Epithelial cell of proximal tubule (primary cell): ENCODE measurements at regions not wholly inside any gene's neighbourhood (a gene's known extent, or its start where the extent isn't known, plus 50 kb on each side); places are given as distances from the start of the nearest gene placed in this dataset.

Experiments
- DNase-seq: peaks from one replicate; pipeline ENCODE4 v3.0.0-alpha.2; 2011; ENCODE audit warnings: low read depth
- H3K4me3 ChIP-seq: 2 replicates; pipeline ENCODE4 v1.5.1; 2011; ENCODE audit warnings: low read depth, mild to moderate bottlenecking, low read length
- TF ChIP-seq, protein P1 (sequence below): conservative IDR thresholded peaks from 2 replicates; pipeline ENCODE4 v1.5.1; 2012; ENCODE audit warnings: low read depth, mild to moderate bottlenecking, low read length

DNA sequence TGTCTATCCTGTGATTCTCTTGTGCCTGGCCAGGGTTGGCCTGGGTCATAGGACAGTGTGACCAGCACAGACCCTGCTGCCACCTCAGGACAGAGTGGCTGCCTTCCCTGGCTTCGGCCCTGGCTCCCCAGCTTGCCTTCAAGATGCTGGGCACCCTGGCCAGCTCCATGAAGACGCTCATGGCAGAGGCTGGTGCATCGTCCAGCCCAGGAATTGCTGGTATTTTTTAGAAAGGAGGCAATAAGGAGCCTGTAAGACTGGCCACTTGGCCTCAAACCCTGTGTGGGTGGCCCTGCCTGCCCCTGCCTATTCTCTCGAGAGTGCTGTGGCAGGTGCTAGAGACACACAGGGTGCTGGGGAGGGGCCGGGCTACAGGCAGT lies 70.4 kb upstream of the ACTRT2 start:
- H3K4me3 ChIP-seq, result no peak overlapping the region
- TF ChIP-seq, protein P1, sequence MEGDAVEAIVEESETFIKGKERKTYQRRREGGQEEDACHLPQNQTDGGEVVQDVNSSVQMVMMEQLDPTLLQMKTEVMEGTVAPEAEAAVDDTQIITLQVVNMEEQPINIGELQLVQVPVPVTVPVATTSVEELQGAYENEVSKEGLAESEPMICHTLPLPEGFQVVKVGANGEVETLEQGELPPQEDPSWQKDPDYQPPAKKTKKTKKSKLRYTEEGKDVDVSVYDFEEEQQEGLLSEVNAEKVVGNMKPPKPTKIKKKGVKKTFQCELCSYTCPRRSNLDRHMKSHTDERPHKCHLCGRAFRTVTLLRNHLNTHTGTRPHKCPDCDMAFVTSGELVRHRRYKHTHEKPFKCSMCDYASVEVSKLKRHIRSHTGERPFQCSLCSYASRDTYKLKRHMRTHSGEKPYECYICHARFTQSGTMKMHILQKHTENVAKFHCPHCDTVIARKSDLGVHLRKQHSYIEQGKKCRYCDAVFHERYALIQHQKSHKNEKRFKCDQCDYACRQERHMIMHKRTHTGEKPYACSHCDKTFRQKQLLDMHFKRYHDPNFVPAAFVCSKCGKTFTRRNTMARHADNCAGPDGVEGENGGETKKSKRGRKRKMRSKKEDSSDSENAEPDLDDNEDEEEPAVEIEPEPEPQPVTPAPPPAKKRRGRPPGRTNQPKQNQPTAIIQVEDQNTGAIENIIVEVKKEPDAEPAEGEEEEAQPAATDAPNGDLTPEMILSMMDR, result no peak

DNA sequence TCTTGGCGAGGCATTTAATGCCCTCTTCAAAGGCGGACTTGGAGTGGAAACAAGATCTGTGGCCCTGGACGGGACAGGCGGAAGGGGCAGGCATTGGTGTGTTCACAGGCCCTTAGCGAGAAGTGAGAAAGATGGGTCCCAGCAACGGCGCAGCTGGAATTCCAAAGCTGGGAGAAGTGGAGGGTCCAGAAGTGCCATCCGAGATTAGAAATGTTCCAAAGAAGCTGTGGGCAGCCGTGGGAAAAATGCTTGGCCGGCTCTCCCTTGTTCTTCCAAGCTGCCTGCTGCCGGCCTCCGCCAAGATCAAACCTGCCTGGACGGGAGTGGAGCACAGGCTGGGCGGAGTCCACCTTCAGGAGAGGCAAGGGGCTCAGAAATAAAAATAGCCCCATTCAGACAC lies 69.4 kb upstream of the ACTRT2 start:
- TF ChIP-seq, protein P1, result no peak

More for the DNA sequence above, 70.4 kb upstream of the ACTRT2 start:
- DNase-seq, result no peak

DNA sequence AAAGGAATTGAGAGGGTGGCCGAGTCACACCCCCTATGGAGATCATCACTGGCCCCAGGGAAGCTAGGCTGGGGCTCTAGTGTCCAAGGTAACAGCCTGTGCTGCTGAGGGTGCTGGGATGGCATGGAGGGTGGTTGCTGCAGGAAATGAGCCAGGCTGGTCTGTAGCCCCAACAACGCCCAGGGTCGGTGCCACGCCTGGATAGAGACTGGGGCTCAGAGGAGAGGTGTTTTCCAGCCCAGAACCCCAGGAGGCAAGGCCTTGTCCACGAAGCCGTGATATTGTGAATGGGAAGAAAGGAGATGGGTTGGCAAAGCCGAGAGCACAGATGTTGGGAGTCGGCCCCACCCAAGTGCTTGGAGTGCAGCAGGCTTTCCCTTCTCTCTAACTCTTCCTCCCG lies 68.9 kb upstream of the ACTRT2 start:
- DNase-seq, result no peak
- TF ChIP-seq, protein P1, result no peak
- no peak overlapping the region for H3K4me3 ChIP-seq

More for the DNA sequence above, 69.4 kb upstream of the ACTRT2 start:
- no peak overlapping the region for H3K4me3 ChIP-seq
- no peak for DNase-seq

DNA sequence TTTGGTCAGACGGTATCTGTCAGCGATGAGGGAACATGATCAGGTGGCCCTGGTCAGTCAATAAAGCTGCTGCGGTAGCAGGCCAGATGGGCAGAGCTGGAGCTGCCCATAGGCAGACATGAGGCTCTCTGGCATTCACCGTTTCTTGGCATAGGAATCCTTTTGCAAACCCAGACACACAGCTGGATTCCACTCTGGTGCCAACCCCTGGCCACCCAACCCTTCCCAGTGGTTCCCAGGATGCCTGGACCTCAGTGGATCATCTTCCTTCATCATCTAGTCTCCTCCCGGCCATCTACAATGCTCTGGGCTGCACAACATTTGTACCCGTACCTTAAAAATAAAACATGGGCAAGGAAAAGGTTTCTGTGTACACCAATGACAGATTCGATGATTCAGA lies 68.3 kb upstream of the ACTRT2 start:
- no peak overlapping the region for H3K4me3 ChIP-seq
- TF ChIP-seq, protein P1, result no peak
- DNase-seq, result no peak

DNA sequence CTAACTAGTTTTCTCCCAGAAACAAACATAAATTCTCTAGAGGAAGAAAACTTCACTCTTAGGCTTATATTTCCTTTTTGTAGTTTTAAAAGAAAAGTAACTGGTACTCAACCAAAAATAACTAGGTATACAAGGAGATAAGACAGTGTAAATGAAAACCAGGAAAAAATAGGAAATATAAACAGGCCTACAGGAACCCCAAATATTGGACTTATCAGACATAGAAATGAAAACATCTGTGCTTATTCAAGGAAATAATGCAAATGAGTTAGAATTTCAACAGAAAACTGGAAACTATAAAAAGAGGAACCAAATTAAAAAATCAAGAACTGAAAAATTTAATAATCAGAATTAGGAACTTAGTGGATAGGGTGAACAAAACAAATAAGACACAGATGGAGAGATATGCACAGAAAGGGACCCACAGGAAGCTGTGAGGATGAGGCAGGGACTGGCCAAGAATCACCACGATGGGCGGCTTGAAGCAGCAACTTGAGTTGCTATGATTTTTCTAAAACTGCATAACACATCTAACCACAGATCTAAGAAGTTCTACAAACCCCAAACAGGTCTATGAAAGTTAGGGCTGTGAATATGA lies 67.5 kb upstream of the ACTRT2 start:
- TF ChIP-seq, protein P1, result no peak
- H3K4me3 ChIP-seq, result no peak overlapping the region

DNA sequence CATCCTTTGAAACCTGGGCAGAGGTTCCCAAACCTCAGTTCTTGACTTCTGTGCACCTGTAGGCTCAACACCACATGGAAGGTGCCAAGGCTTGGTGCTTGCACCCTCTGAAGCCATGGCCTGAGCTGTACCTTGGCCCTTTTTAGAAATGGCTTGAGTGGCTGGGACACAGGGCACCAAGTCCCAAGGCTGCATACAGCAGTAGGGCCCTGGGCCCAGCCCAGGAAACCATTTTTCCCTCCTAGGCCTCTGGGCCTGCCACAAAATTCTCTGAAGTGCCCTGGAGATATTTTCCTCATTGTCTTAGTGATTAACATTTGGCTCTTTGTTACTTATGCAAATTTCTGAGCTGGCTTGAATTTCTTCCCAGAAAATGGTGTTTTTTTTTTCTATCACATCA lies 65.6 kb upstream of the ACTRT2 start:
- TF ChIP-seq, protein P1, result no peak
- no peak for DNase-seq
- no peak overlapping the region for H3K4me3 ChIP-seq

More for the DNA sequence above, 67.5 kb upstream of the ACTRT2 start:
- no peak for DNase-seq

DNA sequence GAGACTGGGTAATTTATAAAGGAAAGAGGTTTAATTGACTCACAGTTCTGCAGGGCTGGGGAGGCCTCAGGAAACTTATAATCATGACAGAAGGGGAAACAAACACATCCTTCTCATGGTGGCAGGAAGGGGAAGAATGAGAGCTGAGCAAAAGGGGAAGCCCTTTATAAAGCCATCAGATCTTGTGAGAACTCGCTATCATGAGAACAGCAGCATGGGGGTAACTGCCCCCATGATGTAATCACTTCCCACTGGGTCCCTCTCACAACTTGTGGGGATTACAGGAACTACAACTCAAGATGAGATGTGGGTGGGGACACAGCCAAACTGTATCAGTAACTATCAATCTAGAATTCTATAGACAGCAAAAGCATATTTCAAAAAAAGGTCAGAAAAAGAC lies 64.7 kb upstream of the ACTRT2 start:
- TF ChIP-seq, protein P1, result no peak
- DNase-seq, result no peak
- no peak overlapping the region for H3K4me3 ChIP-seq
